GM23338 (cell line): ENCODE measurements at regions not wholly inside any gene's neighbourhood (a gene's known extent, or its start where the extent isn't known, plus 50 kb on each side); places are given as distances from the start of the nearest gene placed in this dataset.

ENCODE experiments used
- ATAC-seq: fragments of 200-7000 bp; cut with Tn5 transposase; 3 replicates; pipeline ENCODE4 v1.9.1; 2020
- DNase-seq: peaks from one replicate; pipeline ENCODE4 v3.0.0-alpha.2; 2015; ENCODE audit warnings: low spot score
- H2AFZ ChIP-seq: fragments of 200-600 bp; sonication (generic); 2 replicates; pipeline ENCODE4 v1.8.0; 2016; ENCODE audit warnings: antibody characterized with exemption, mild to moderate bottlenecking, moderate library complexity
- H3F3A ChIP-seq: fragments of 200-600 bp; sonication (generic); replicated peaks from 2 replicates; pipeline ENCODE4 v1.8.0; 2017; ENCODE audit warnings: antibody characterized with exemption, mixed run types, low read depth
- H3K27ac ChIP-seq: fragments of 200-600 bp; sonication (generic); 2 replicates; pipeline ENCODE4 v1.6.1; 2016; ENCODE audit warnings: low read depth
- H3K27me3 ChIP-seq: fragments of 200-600 bp; sonication (generic); 2 replicates; pipeline ENCODE4 v1.8.0; 2016; ENCODE audit warnings: mild to moderate bottlenecking, mixed run types, moderate library complexity; ENCODE audit not compliant: insufficient read depth
- H3K36me3 ChIP-seq: fragments of 200-600 bp; sonication (generic); 2 replicates; pipeline ENCODE4 v1.8.0; 2016; ENCODE audit warnings: mild to moderate bottlenecking; ENCODE audit not compliant: insufficient read depth
- H3K4me1 ChIP-seq: fragments of 200-600 bp; sonication (generic); 2 replicates; pipeline ENCODE4 v1.8.0; 2016; ENCODE audit warnings: mild to moderate bottlenecking, moderate library complexity; ENCODE audit not compliant: insufficient read depth
- H3K4me2 ChIP-seq: fragments of 200-600 bp; sonication (generic); 2 replicates; pipeline ENCODE4 v1.7.1; 2017; ENCODE audit warnings: mixed run types
- H3K4me3 ChIP-seq: fragments of 200-600 bp; sonication (generic); 2 replicates; pipeline ENCODE4 v1.6.1; 2016; ENCODE audit warnings: mixed run types
- H3K79me2 ChIP-seq: fragments of 200-600 bp; sonication (generic); replicated peaks from 2 replicates; pipeline ENCODE4 v1.8.0; 2017; ENCODE audit warnings: mild to moderate bottlenecking; ENCODE audit not compliant: insufficient read depth
- H3K9me2 ChIP-seq: fragments of 200-600 bp; sonication (generic); 2 replicates; pipeline ENCODE4 v1.8.0; 2017; ENCODE audit not compliant: insufficient read depth
- H4K20me1 ChIP-seq: fragments of 200-600 bp; sonication (generic); replicated peaks from 2 replicates; pipeline ENCODE4 v1.8.0; 2017; ENCODE audit warnings: mild to moderate bottlenecking; ENCODE audit not compliant: insufficient read depth
- H3K27ac Mint-ChIP-seq: 2 replicates; pipeline ENCODE4 v1.8.0; 2020; ENCODE audit warnings: inconsistent platforms, mild to moderate bottlenecking, moderate library complexity, mixed read lengths
- H3K27me3 Mint-ChIP-seq: 3 replicates; pipeline ENCODE4 v1.8.0; 2022; ENCODE audit warnings: low read depth, mild to moderate bottlenecking, moderate library complexity, mixed read lengths, inconsistent platforms; ENCODE audit not compliant: insufficient read depth, poor library complexity
- H3K36me3 Mint-ChIP-seq: 3 replicates; pipeline ENCODE4 v1.8.0; 2021; ENCODE audit warnings: low read depth, mild to moderate bottlenecking, inconsistent platforms, moderate library complexity, mixed read lengths
- H3K4me1 Mint-ChIP-seq: 3 replicates; pipeline ENCODE4 v1.8.0; 2020; ENCODE audit warnings: mild to moderate bottlenecking, inconsistent platforms, mixed read lengths
- H3K4me3 Mint-ChIP-seq: 3 replicates; pipeline ENCODE4 v1.8.0; 2021; ENCODE audit warnings: moderate library complexity, mild to moderate bottlenecking, inconsistent platforms, mixed read lengths
- H3K9me3 Mint-ChIP-seq: 3 replicates; pipeline ENCODE4 v1.8.0; 2020; ENCODE audit warnings: moderate library complexity, mild to moderate bottlenecking, inconsistent platforms, mixed read lengths
- CREB1 ChIP-seq: fragments of 250-450 bp; sonication (Bioruptor Pico); IDR thresholded peaks from 2 replicates; pipeline ENCODE4 v1.5.0; 2020; ENCODE audit warnings: low read depth, mild to moderate bottlenecking, moderate library complexity
- ETS1 ChIP-seq: IDR thresholded peaks from 2 replicates; pipeline ENCODE4 v1.6.1; 2016; ENCODE audit warnings: antibody characterized with exemption
- EZH2phosphoT487 ChIP-seq: fragments of 200-600 bp; sonication (generic); IDR thresholded peaks from one replicate; pipeline ENCODE4 v1.8.1; 2018; ENCODE audit warnings: antibody characterized with exemption; ENCODE audit not compliant: unreplicated experiment
- JUNB ChIP-seq: IDR thresholded peaks from one replicate; pipeline ENCODE4 v1.6.1; 2016; ENCODE audit warnings: antibody characterized with exemption; ENCODE audit not compliant: unreplicated experiment
- NANOG ChIP-seq: IDR thresholded peaks from 2 replicates; pipeline ENCODE4 v1.6.1; 2016; ENCODE audit warnings: antibody characterized with exemption, borderline replicate concordance
- STAT1 ChIP-seq: IDR thresholded peaks from one replicate; pipeline ENCODE4 v1.6.1; 2016; ENCODE audit warnings: antibody characterized with exemption; ENCODE audit not compliant: unreplicated experiment
- ZNF114 ChIP-seq: fragments of 250-450 bp; sonication (Bioruptor Pico); IDR thresholded peaks from 2 replicates; pipeline ENCODE4 v1.5.0; 2020; ENCODE audit warnings: mild to moderate bottlenecking, moderate library complexity
- ZNF331 ChIP-seq: fragments of 250-450 bp; sonication (Bioruptor Pico); IDR thresholded peaks from 2 replicates; pipeline ENCODE4 v1.5.0; 2020; ENCODE audit warnings: low read depth, mild to moderate bottlenecking, moderate library complexity
- TF ChIP-seq, protein P1 (sequence below), 2 experiments: fragments of 200-600 bp in 1 of 2; sonication (generic) in 1 of 2; conservative IDR thresholded peaks; 2 replicates each; pipeline versions ENCODE4 v1.5.1 to v1.6.1; 2016 to 2017; ENCODE audit warnings: antibody characterized with exemption in 2 of 2, low read depth in 2 of 2, mild to moderate bottlenecking in 2 of 2, moderate library complexity in 1 of 2

- TF ChIP-seq JUNB = no peak
- TF ChIP-seq STAT1 = no peak
- TF ChIP-seq, protein P1, sequence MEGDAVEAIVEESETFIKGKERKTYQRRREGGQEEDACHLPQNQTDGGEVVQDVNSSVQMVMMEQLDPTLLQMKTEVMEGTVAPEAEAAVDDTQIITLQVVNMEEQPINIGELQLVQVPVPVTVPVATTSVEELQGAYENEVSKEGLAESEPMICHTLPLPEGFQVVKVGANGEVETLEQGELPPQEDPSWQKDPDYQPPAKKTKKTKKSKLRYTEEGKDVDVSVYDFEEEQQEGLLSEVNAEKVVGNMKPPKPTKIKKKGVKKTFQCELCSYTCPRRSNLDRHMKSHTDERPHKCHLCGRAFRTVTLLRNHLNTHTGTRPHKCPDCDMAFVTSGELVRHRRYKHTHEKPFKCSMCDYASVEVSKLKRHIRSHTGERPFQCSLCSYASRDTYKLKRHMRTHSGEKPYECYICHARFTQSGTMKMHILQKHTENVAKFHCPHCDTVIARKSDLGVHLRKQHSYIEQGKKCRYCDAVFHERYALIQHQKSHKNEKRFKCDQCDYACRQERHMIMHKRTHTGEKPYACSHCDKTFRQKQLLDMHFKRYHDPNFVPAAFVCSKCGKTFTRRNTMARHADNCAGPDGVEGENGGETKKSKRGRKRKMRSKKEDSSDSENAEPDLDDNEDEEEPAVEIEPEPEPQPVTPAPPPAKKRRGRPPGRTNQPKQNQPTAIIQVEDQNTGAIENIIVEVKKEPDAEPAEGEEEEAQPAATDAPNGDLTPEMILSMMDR (conservative IDR thresholded peaks at IDR 0.05; ENCODE audit: low read depth in 2 of 2) = no peak
- TF ChIP-seq ETS1 = no peak
- no peak for TF ChIP-seq NANOG
- no peak for TF ChIP-seq EZH2phosphoT487
- no peak for TF ChIP-seq ZNF331 (CRISPR knock-in tag)
- no peak for TF ChIP-seq CREB1 (CRISPR knock-in tag)
- no peak for TF ChIP-seq ZNF114 (CRISPR knock-in tag)
These were observed 749.9 kb downstream of the TBL1XR1 start (continued) for GRCh38 chr3:176447369-176447768.

GRCh38 chr3:176442326-176442725 is 755.0 kb downstream of the TBL1XR1 start:
- H3K27me3 Mint-ChIP-seq = no peaks in the 10 kb centered on the region
- no peak overlapping the region for H3K27ac Mint-ChIP-seq
- no peak overlapping the region for H3K27ac ChIP-seq
- H3K9me2 ChIP-seq = no peaks in the 10 kb centered on the region
- no peaks in the 10 kb centered on the region for H3K27me3 ChIP-seq
- no peaks in the 10 kb centered on the region for H3F3A ChIP-seq
- ATAC-seq = no peak
- H3K9me3 Mint-ChIP-seq = peaks cover 5% of the 10 kb centered on the region; the same call in 2 of the 3 replicates
- H3K79me2 ChIP-seq = no peaks in the 10 kb centered on the region
- H4K20me1 ChIP-seq = no peaks in the 10 kb centered on the region
- no peak overlapping the region for H2AFZ ChIP-seq
- no peaks in the 10 kb centered on the region for H3K4me1 Mint-ChIP-seq
- no peak overlapping the region for H3K4me3 Mint-ChIP-seq
- no peaks in the 10 kb centered on the region for H3K36me3 ChIP-seq
- TF ChIP-seq JUNB = no peak
- H3K4me3 ChIP-seq = no peak overlapping the region
- H3K4me1 ChIP-seq = no peaks in the 10 kb centered on the region
- H3K4me2 ChIP-seq = no peak overlapping the region
- DNase-seq = no peak
- peaks cover 3% of the 10 kb centered on the region; the same call in 2 of the 3 replicates for H3K36me3 Mint-ChIP-seq

DNA sequence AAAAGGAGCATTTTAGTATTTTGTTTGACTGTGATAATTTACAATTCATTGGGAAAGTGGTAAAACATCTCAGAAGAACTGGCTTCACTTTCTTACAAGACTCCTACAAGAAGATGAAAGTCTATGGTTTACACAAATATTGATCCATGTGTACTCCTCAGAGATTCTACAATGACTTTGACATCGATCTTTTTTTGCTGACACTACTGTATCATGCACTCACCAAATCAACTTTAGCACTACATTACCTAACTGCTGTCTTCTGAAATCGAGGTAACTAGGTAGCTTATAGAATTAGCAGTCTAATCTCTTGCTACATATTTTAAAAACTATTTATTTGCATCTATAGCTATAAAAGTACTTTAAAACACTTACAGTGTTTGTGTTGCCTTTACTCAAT is 757.6 kb downstream of the TBL1XR1 start:
- Histone ChIP-seq H3K27me3 (no peaks in the 10 kb centered on the region), H3F3A (no peaks in the 10 kb centered on the region), H3K4me2 (no peak overlapping the region), H3K79me2 (no peaks in the 10 kb centered on the region), H3K9me2 (no peaks in the 10 kb centered on the region), H4K20me1 (no peaks in the 10 kb centered on the region), H3K4me3 (no peak overlapping the region), H3K4me1 (peaks cover 1% of the 10 kb centered on the region), H3K27ac (no peak overlapping the region), H3K36me3 (no peaks in the 10 kb centered on the region), H2AFZ (no peak overlapping the region)
- Mint-ChIP-seq H3K36me3 (peaks cover 3% of the 10 kb centered on the region; the same call in 2 of the 3 replicates), H3K4me3 (no peak overlapping the region), H3K27me3 (no peaks in the 10 kb centered on the region), H3K4me1 (peaks cover 3% of the 10 kb centered on the region; the same call in 2 of the 3 replicates), H3K9me3 (peaks cover 5% of the 10 kb centered on the region; the same call in 2 of the 3 replicates), H3K27ac (no peak overlapping the region)
- DNase-seq (no peak), ATAC-seq (no peak)
- TF ChIP-seq STAT1 = no peak
